Body of pancreas (tissue), 4 donors: ENCODE measurements at regions not wholly inside any gene's neighbourhood (a gene's known extent, or its start where the extent isn't known, plus 50 kb on each side); places are given as distances from the start of the nearest gene placed in this dataset.

Source experiments
- ATAC-seq: fragments of 150-250 bp; one replicate; pipeline ENCODE4 v1.9.1; 2016
- DNase-seq, 4 donors: peaks; one replicate each; pipeline ENCODE4 v3.0.0-alpha.2; 2019
- H3K27ac ChIP-seq, 4 donors: fragments of 200-600 bp; sonication (generic); 1 replicate in 3 of 4; 2 replicates in 1 of 4; pipeline versions ENCODE4 v1.5.1 to v1.6.1; 2016 to 2019; ENCODE audit warnings: mild to moderate bottlenecking in 1 of 4, mixed read lengths in 1 of 4, moderate library complexity in 1 of 4
- H3K27me3 ChIP-seq, 2 donors: fragments of 200-600 bp; sonication (generic); one replicate each; pipeline ENCODE4 v1.6.0; 2016; ENCODE audit warnings: mild to moderate bottlenecking in 1 of 2
- H3K36me3 ChIP-seq, 2 donors: fragments of 200-600 bp; sonication (generic); replicated peaks in 1 of 2; 2 replicates each; pipeline ENCODE4 v1.5.1; 2016; ENCODE audit warnings: low read depth in 2 of 2; ENCODE audit not compliant: insufficient read depth in 1 of 2
- H3K4me1 ChIP-seq: fragments of 200-600 bp; sonication (generic); one replicate; pipeline ENCODE4 v1.6.0; 2016
- H3K4me3 ChIP-seq, 2 donors: fragments of 200-600 bp; sonication (generic); 1 replicate in 1 of 2; 2 replicates in 1 of 2; pipeline ENCODE4 v1.5.1; 2016 to 2019
- H3K9me3 ChIP-seq, 3 donors: fragments of 200-600 bp; sonication (generic); 1 replicate in 2 of 3; 2 replicates in 1 of 3; pipeline ENCODE4 v1.5.1; 2016
- CTCF ChIP-seq, 7 experiments: fragments of 450-650 bp in 4 of 7; fragments of 200-600 bp in 3 of 7; sonication (generic) in 3 of 7; IDR thresholded peaks; one replicate each; pipeline ENCODE4 v1.5.1; 2016 to 2019; ENCODE audit warnings: antibody characterized with exemption in 7 of 7
- POLR2A ChIP-seq, 3 donors: fragments of 450-650 bp; IDR thresholded peaks; one replicate each; pipeline ENCODE4 v1.6.1; 2016; ENCODE audit warnings: antibody characterized with exemption in 3 of 3, mild to moderate bottlenecking in 2 of 3
- WGBS, 2 donors: methylation state at CpG; one replicate each; pipeline ENCODE4 v1.1.5; 2017; 5-methylcytosine and 5-hydroxymethylcytosine counted together
- intact Hi-C: fragments of 100-400 bp; cut with DNase I; formaldehyde crosslinking; loops from one replicate; pipeline ENCODE4 v1.15.1; 2023

GRCh38 chr4:31545330-31545729 lies 825.2 kb downstream of the PCDH7 start:
- H3K27me3 ChIP-seq, result no peaks in the 10 kb centered on the region
- H3K4me3 ChIP-seq, result no peak overlapping the region
- ATAC-seq, result no peak
- no peak for TF ChIP-seq CTCF (IDR thresholded peaks at IDR 0.05)
- no peak for TF ChIP-seq POLR2A (IDR thresholded peaks at IDR 0.05)
- intact Hi-C loops, result no loop called here
- no peak for DNase-seq
- no peak overlapping the region for H3K27ac ChIP-seq
- no peaks in the 10 kb centered on the region for H3K4me1 ChIP-seq
- no peaks in the 10 kb centered on the region for H3K9me3 ChIP-seq
- H3K36me3 ChIP-seq, result no peaks in the 10 kb centered on the region

- DNase-seq (no peak), ATAC-seq (no peak)
- TF ChIP-seq CTCF (IDR thresholded peaks at IDR 0.05), result no peak
- no peak for TF ChIP-seq POLR2A (IDR thresholded peaks at IDR 0.05)
- no peak overlapping the region for H3K27ac ChIP-seq
- no peaks in the 10 kb centered on the region for H3K4me1 ChIP-seq
- no peaks in the 10 kb centered on the region for H3K36me3 ChIP-seq
- intact Hi-C loops, result no loop called here
- H3K4me3 ChIP-seq, result no peak overlapping the region
- H3K9me3 ChIP-seq, result no peaks in the 10 kb centered on the region
- no peaks in the 10 kb centered on the region for H3K27me3 ChIP-seq
- WGBS, 2 donors, result 65 to 79% methylated on average over 1 of the region's 1 CpG
Measured at GRCh38 chr4:31545755-31546154, 825.6 kb downstream of the PCDH7 start.

GRCh38 chr4:31548021-31548420 lies 827.9 kb downstream of the PCDH7 start:
- Histone ChIP-seq H3K27me3 (no peaks in the 10 kb centered on the region), H3K4me1 (no peaks in the 10 kb centered on the region), H3K9me3 (no peaks in the 10 kb centered on the region), H3K36me3 (no peaks in the 10 kb centered on the region), H3K4me3 (no peak overlapping the region), H3K27ac (no peak overlapping the region)
- no peak for TF ChIP-seq CTCF (IDR thresholded peaks at IDR 0.05)
- no peak for TF ChIP-seq POLR2A (IDR thresholded peaks at IDR 0.05)
- 57 to 60% methylated on average over 2 of the region's 2 CpGs for WGBS, 2 donors
- DNase-seq, result no peak
- intact Hi-C loops, result no loop called here
- ATAC-seq, result no peak

- Histone ChIP-seq H3K9me3 (no peaks in the 10 kb centered on the region), H3K36me3 (no peaks in the 10 kb centered on the region), H3K4me1 (no peaks in the 10 kb centered on the region), H3K27ac (no peak overlapping the region), H3K4me3 (no peak overlapping the region), H3K27me3 (no peaks in the 10 kb centered on the region)
- DNase-seq (no peak), ATAC-seq (no peak)
- 37 to 45% methylated on average over 2 of the region's 2 CpGs for WGBS, 2 donors
- intact Hi-C loops, result no loop called here
- TF ChIP-seq POLR2A (IDR thresholded peaks at IDR 0.05) (no peak), CTCF (IDR thresholded peaks at IDR 0.05) (no peak)
Measured at GRCh38 chr4:31548823-31549222, 828.7 kb downstream of the PCDH7 start.

- Histone ChIP-seq H3K4me1 (no peaks in the 10 kb centered on the region), H3K27ac (no peak overlapping the region), H3K27me3 (no peaks in the 10 kb centered on the region), H3K4me3 (no peak overlapping the region), H3K36me3 (no peaks in the 10 kb centered on the region), H3K9me3 (no peaks in the 10 kb centered on the region)
- intact Hi-C loops, result no loop called here
- 68 to 84% methylated on average over 1 of the region's 1 CpG for WGBS, 2 donors
- DNase-seq (no peak), ATAC-seq (no peak)
- TF ChIP-seq CTCF (IDR thresholded peaks at IDR 0.05) (no peak), POLR2A (IDR thresholded peaks at IDR 0.05) (no peak)
Measured at GRCh38 chr4:31549256-31549655, 829.1 kb downstream of the PCDH7 start.
